ENCODE measurements at regions not wholly inside any gene's neighbourhood (a gene's known extent, or its start where the extent isn't known, plus 50 kb on each side); places are given as distances from the start of the nearest gene placed in this dataset.

DNA sequence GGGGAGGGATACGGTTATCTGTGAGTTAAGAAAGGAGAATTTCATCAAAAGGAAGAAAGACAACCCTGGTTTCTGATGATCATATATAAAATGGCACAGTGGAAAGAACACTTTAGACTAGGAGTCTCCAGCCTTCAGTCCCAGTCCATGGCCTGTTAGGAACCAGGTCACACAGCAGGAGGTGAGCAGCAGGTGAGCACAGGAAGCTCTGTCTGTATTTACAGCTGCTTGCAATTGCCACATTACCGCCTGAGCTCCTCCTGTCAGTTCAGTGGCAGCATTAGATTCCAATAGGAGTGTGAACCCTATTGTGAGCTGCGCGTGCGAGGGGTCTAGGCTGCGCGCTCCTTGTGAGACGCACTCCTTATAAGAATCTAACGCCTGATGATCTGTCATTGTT is 137.9 kb downstream of the BTG1 start:
- H3K36me3 ChIP-seq (ENCODE audit: control insufficient read depth, insufficient read depth, low read length) = no peaks in the 10 kb centered on the region
- no peak for FAIRE-seq
- TF ChIP-seq, protein P1, sequence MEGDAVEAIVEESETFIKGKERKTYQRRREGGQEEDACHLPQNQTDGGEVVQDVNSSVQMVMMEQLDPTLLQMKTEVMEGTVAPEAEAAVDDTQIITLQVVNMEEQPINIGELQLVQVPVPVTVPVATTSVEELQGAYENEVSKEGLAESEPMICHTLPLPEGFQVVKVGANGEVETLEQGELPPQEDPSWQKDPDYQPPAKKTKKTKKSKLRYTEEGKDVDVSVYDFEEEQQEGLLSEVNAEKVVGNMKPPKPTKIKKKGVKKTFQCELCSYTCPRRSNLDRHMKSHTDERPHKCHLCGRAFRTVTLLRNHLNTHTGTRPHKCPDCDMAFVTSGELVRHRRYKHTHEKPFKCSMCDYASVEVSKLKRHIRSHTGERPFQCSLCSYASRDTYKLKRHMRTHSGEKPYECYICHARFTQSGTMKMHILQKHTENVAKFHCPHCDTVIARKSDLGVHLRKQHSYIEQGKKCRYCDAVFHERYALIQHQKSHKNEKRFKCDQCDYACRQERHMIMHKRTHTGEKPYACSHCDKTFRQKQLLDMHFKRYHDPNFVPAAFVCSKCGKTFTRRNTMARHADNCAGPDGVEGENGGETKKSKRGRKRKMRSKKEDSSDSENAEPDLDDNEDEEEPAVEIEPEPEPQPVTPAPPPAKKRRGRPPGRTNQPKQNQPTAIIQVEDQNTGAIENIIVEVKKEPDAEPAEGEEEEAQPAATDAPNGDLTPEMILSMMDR (IDR thresholded peaks at IDR 0.05; ENCODE audit: insufficient read depth, low read length, severe bottlenecking) = no peak

DNA sequence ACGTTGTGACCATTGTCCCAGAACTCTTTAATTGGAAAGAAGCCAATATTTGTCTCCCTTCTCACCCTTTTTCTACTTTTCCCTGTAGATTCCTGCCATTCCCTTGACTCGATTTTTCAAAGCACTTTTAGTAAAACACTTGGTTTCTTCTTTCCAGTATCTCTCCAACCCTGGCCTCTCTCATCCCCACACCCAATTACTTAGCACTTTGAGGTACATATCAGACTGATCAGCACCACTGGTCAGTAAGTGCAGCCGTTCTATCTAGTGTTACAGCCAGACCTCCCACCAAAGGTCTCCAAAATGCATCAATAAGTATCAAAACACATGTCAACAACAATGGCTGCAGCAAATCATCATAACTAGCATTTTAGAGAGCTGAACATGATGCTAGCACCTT is 141.9 kb downstream of the BTG1 start:
- TF ChIP-seq, protein P1 (IDR thresholded peaks at IDR 0.05; ENCODE audit: insufficient read depth, low read length, severe bottlenecking) = no peak
- no peak overlapping the region for H3K4me3 ChIP-seq (ENCODE audit: low read depth, low read length)
- FAIRE-seq = no peak
- H3K27me3 ChIP-seq (ENCODE audit: control insufficient read depth, insufficient read depth, low read length) = no peaks in the 10 kb centered on the region
- H3K36me3 ChIP-seq (ENCODE audit: control insufficient read depth, insufficient read depth, low read length) = no peaks in the 10 kb centered on the region
- no peak for DNase-seq (ENCODE audit: low read depth)

More for the DNA sequence above, 137.9 kb downstream of the BTG1 start:
- H3K27me3 ChIP-seq (ENCODE audit: control insufficient read depth, insufficient read depth, low read length) = no peaks in the 10 kb centered on the region
- no peak overlapping the region for H3K4me3 ChIP-seq (ENCODE audit: low read depth, low read length)
- no peak for DNase-seq (ENCODE audit: low read depth)

DNA sequence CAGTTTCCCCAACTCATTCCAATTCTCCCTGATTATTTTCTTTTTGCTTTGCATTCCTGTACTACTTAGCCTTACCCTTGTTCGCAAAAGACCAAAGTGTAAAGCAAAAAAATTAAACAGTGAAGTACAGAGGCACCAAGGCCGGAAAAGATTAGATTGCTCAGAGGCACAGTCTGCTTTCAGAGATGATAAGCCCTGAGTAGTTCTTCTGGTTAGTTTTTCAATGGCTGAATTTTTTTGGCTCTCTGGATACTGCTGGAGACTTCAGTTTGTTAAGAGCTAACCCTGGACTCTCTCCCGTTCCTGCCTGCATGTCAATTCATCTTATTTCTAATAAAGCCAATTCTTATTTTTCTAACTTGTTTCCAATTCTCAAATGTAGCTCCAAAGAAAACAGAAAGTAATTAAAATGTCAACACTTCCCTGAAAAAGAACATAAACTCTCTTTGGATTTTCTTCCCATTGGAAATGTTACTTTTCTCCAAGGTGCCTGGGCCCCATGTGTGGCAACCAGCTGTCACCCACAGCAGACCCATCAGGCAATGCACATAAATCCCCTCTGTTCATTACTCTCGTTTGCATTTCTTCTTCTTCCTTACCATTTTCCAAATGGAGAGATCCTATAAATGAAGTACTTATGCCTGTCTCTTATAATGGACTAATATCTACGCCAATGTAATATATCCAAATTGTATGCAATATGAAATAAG is 142.8 kb downstream of the BTG1 start:
- no peak for FAIRE-seq
- TF ChIP-seq, protein P1 (IDR thresholded peaks at IDR 0.05; ENCODE audit: insufficient read depth, low read length, severe bottlenecking) = no peak
- no peak overlapping the region for H3K4me3 ChIP-seq (ENCODE audit: low read depth, low read length)
- H3K36me3 ChIP-seq (ENCODE audit: control insufficient read depth, insufficient read depth, low read length) = no peaks in the 10 kb centered on the region
- no peak for DNase-seq (ENCODE audit: low read depth)
- no peaks in the 10 kb centered on the region for H3K27me3 ChIP-seq (ENCODE audit: control insufficient read depth, insufficient read depth, low read length)

DNA sequence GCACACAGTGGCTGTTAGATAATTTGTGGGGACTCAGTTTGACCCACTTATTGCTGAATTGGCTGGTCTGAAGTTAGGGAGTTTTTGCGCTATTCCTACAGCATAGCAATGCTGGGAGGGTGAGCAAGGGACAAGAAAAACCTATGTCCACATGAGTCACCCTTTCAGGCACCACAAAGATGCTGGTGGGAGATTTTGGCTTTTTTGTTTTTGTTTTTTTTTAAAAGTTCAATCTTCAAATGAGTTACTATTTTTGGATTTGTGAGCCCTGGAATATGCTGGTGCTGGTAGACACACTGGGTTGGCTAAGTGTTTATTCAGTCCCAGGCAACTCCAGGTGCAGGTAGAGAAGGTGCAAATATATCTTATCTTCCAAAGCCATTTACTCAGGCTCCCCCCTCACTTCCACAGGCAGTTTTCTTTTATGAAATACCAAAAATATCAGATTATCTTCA is 143.4 kb downstream of the BTG1 start:
- TF ChIP-seq, protein P1 (IDR thresholded peaks at IDR 0.05; ENCODE audit: insufficient read depth, low read length, severe bottlenecking) = no peak
- no peak overlapping the region for H3K4me3 ChIP-seq (ENCODE audit: low read depth, low read length)
- FAIRE-seq (no peak), DNase-seq (ENCODE audit: low read depth) (no peak)
- no peaks in the 10 kb centered on the region for H3K27me3 ChIP-seq (ENCODE audit: control insufficient read depth, insufficient read depth, low read length)
- H3K36me3 ChIP-seq (ENCODE audit: control insufficient read depth, insufficient read depth, low read length) = no peaks in the 10 kb centered on the region

DNA sequence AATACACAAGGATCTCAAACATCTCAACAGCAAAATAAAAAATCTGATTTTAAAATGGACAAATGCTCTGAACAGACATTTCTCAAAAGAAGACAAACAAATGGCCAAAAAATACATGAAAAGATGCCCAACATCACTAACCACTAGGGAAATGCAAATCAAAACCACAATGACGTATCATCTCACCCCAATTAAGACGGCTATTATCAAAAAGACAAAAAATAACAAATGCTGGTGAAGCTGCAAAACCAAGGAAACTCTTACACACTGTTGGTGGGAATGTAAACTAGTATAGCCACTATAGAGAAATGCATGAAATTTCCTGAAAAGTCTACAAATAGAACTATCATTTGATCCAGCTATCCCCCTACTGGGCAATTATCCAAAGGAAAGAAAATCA is 145.0 kb downstream of the BTG1 start:
- no peak for FAIRE-seq

More for the DNA sequence above, 145.0 kb downstream of the BTG1 start:
- H3K27me3 ChIP-seq (ENCODE audit: control insufficient read depth, insufficient read depth, low read length) = no peaks in the 10 kb centered on the region
- no peak for DNase-seq (ENCODE audit: low read depth)
- no peaks in the 10 kb centered on the region for H3K36me3 ChIP-seq (ENCODE audit: control insufficient read depth, insufficient read depth, low read length)
- H3K4me3 ChIP-seq (ENCODE audit: low read depth, low read length) = no peak overlapping the region
- TF ChIP-seq, protein P1 (IDR thresholded peaks at IDR 0.05; ENCODE audit: insufficient read depth, low read length, severe bottlenecking) = no peak

Measured in bronchial epithelial cell (primary cell).